ENCODE measurements at regions not wholly inside any gene's neighbourhood (a gene's known extent, or its start where the extent isn't known, plus 50 kb on each side); places are given as distances from the start of the nearest gene placed in this dataset.

DNA sequence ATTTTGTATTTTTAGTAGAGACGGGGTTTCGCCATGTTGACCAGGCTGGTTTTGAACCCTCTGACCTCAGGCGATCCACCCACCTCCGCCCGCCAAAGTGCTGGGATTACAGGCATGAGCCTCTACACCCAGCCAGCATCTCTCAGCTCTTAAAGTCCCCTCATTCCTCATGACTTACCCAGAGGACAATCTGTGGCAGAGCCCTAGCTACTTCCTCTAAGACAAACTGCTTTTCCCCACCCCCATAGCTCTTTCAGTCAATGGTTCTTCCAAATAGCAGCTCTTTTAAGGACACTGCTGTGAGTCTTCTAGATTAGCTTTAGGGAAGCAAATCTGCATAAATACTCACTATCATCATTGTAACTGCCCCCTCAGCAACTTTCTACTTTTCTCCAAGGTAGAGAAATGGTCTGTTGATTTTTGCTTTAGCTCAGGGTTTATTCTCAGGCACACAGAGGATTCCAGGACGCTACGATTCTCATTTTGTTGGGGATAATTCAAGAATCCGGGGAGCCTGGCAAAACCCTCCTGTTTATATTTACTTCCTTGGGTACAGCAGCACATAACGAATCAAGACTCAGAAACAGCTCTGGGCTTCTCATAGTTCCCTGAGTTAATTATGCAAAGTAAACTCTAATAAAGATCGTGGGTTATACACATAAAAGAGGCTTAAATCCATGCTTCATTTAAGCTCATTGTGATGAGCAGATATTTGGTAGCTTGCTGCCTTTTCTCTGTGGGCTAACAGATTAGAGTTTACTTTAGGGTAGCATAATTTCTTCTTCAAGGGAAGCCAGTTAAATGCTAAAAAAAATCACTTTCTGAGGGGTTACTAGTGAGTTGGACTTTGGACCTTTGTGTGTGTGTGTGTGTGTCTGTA lies 357.4 kb downstream of the TDRD3 start:
- TF ChIP-seq, protein P1, sequence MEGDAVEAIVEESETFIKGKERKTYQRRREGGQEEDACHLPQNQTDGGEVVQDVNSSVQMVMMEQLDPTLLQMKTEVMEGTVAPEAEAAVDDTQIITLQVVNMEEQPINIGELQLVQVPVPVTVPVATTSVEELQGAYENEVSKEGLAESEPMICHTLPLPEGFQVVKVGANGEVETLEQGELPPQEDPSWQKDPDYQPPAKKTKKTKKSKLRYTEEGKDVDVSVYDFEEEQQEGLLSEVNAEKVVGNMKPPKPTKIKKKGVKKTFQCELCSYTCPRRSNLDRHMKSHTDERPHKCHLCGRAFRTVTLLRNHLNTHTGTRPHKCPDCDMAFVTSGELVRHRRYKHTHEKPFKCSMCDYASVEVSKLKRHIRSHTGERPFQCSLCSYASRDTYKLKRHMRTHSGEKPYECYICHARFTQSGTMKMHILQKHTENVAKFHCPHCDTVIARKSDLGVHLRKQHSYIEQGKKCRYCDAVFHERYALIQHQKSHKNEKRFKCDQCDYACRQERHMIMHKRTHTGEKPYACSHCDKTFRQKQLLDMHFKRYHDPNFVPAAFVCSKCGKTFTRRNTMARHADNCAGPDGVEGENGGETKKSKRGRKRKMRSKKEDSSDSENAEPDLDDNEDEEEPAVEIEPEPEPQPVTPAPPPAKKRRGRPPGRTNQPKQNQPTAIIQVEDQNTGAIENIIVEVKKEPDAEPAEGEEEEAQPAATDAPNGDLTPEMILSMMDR (IDR thresholded peaks at IDR 0.05) = no peak
- TF ChIP-seq POLR2A (IDR thresholded peaks at IDR 0.05) = no peak
- no peak for TF ChIP-seq POLR2AphosphoS5 (IDR thresholded peaks at IDR 0.05)

Data from transverse colon (tissue), 4 donors.